Natural killer cell (primary cell): ENCODE measurements at regions not wholly inside any gene's neighbourhood (a gene's known extent, or its start where the extent isn't known, plus 50 kb on each side); places are given as distances from the start of the nearest gene placed in this dataset.
"Not testable (repeated sequence)": the region's sequence is repeated elsewhere in the genome, so short reads cannot be mapped to it uniquely, and the experiment has no call there.

ENCODE experiments used
- ATAC-seq, 3 donors: fragments of 150-1000 bp in 2 of 3; fragments of 200-7000 bp in 1 of 3; cut with Tn5 transposase; 1 replicate in 1 of 3; 2 replicates in 2 of 3; pipeline ENCODE4 v1.10.0; 2021; ENCODE audit warnings: mild to moderate bottlenecking in 2 of 3, moderate library complexity in 2 of 3
- DNase-seq, 2 donors: peaks; one replicate each; pipeline versions ENCODE4 v3.0.0 to v3.0.0-alpha.2; 2013 to 2021; ENCODE audit warnings: mixed read lengths in 1 of 2
- H3K27ac ChIP-seq: one replicate; pipeline ENCODE4 v1.5.1; 2013; ENCODE audit warnings: mild to moderate bottlenecking, low read length
- H3K27me3 ChIP-seq: one replicate; pipeline ENCODE4 v1.6.1; 2013; ENCODE audit warnings: low read length; ENCODE audit not compliant: control insufficient read depth, insufficient read depth
- H3K36me3 ChIP-seq: one replicate; pipeline ENCODE4 v1.6.1; 2013; ENCODE audit warnings: low read length; ENCODE audit not compliant: control insufficient read depth, insufficient read depth
- H3K4me1 ChIP-seq: one replicate; pipeline ENCODE4 v1.6.1; 2013; ENCODE audit warnings: low read length; ENCODE audit not compliant: control insufficient read depth, insufficient read depth
- H3K4me3 ChIP-seq: one replicate; pipeline ENCODE4 v1.5.1; 2013; ENCODE audit warnings: low read length
- H3K9me3 ChIP-seq: one replicate; pipeline ENCODE4 v1.6.1; 2013; ENCODE audit warnings: low read length; ENCODE audit not compliant: control insufficient read depth, insufficient read depth
- H3K27ac Mint-ChIP-seq, 2 donors: one replicate each; pipeline ENCODE4 v1.8.0; 2022; ENCODE audit warnings: mild to moderate bottlenecking in 2 of 2, mixed read lengths in 2 of 2, moderate library complexity in 1 of 2
- H3K27me3 Mint-ChIP-seq, 2 donors: one replicate each; pipeline ENCODE4 v1.8.0; 2022; ENCODE audit warnings: low read depth in 2 of 2, mixed read lengths in 2 of 2
- H3K36me3 Mint-ChIP-seq: one replicate; pipeline ENCODE4 v1.8.0; 2022; ENCODE audit warnings: mixed read lengths
- H3K4me1 Mint-ChIP-seq, 2 donors: one replicate each; pipeline ENCODE4 v1.8.0; 2022; ENCODE audit warnings: mixed read lengths in 2 of 2
- H3K4me3 Mint-ChIP-seq: one replicate; pipeline ENCODE4 v1.8.0; 2022; ENCODE audit warnings: mild to moderate bottlenecking, moderate library complexity, mixed read lengths
- H3K9me3 Mint-ChIP-seq, 2 donors: one replicate each; pipeline ENCODE4 v1.8.0; 2022; ENCODE audit warnings: mixed read lengths in 2 of 2
- CTCF ChIP-seq: fragments of 200-600 bp; IDR thresholded peaks from one replicate; pipeline ENCODE4 v1.8.0; 2022; ENCODE audit warnings: antibody characterized with exemption
- whole genome bisulfite sequencing: methylation state at CpG from one replicate; pipeline ENCODE4 v1.1.7; 2013; ENCODE audit warnings: missing lambda C conversion rate; ENCODE audit not compliant: insufficient coverage; 5-methylcytosine and 5-hydroxymethylcytosine counted together
- intact Hi-C: fragments of 100-400 bp; cut with micrococcal nuclease; formaldehyde crosslinking; loops from one replicate; pipeline ENCODE4 v1.14.2; 2022

- intact Hi-C loops, result no loop called here
- H3K36me3 ChIP-seq, result no peaks in the 10 kb centered on the region
- no peak overlapping the region for H3K4me3 ChIP-seq
- Mint-ChIP-seq H3K4me1 (no peaks in the 10 kb centered on the region), H3K27me3 (peaks cover 11 to 28% of the 10 kb centered on the region in 2 donors), H3K27ac (no peak overlapping the region), H3K36me3 (no peaks in the 10 kb centered on the region), H3K9me3 (no peaks in the 10 kb centered on the region), H3K4me3 (no peak overlapping the region)
- peaks cover 3% of the 10 kb centered on the region for H3K9me3 ChIP-seq
- 78% methylated on average over 30 of the region's 30 CpGs for WGBS
- no peak overlapping the region for H3K27ac ChIP-seq
- H3K27me3 ChIP-seq, result no peaks in the 10 kb centered on the region
- no peak for TF ChIP-seq CTCF
- H3K4me1 ChIP-seq, result no peaks in the 10 kb centered on the region
- no peak for ATAC-seq
- DNase-seq, result no peak
Observed at GRCh38 chr6:27049863-27050781, 197.4 kb upstream of the PRSS16 start.

GRCh38 chr6:27052082-27052730 lies 195.3 kb upstream of the PRSS16 start:
- DNase-seq, ATAC-seq, H3K4me3 ChIP-seq, H3K27me3 ChIP-seq, H3K4me1 Mint-ChIP-seq, H3K4me1 ChIP-seq, H3K27ac Mint-ChIP-seq, H3K4me3 Mint-ChIP-seq, H3K36me3 ChIP-seq, H3K9me3 ChIP-seq, H3K36me3 Mint-ChIP-seq, H3K9me3 Mint-ChIP-seq, intact Hi-C loops, H3K27ac ChIP-seq: not testable (repeated sequence)
- 95% methylated on average over 8 of the region's 10 CpGs for WGBS
- peaks cover 26 to 46% of the 10 kb centered on the region in 2 donors for H3K27me3 Mint-ChIP-seq

- H3K36me3 ChIP-seq, result no peaks in the 10 kb centered on the region
- Mint-ChIP-seq H3K4me1 (no peaks in the 10 kb centered on the region), H3K27me3 (peaks cover 23 to 46% of the 10 kb centered on the region in 2 donors), H3K27ac (no peak overlapping the region), H3K4me3 (no peak overlapping the region), H3K9me3 (no peaks in the 10 kb centered on the region), H3K36me3 (no peaks in the 10 kb centered on the region)
- DNase-seq, result no peak
- WGBS, result 98% methylated on average over 4 of the region's 5 CpGs
- TF ChIP-seq CTCF, result no peak
- H3K4me3 ChIP-seq, result no peak overlapping the region
- intact Hi-C loops, result no loop called here
- no peak for ATAC-seq
- peaks cover 3% of the 10 kb centered on the region for H3K27me3 ChIP-seq
- no peak overlapping the region for H3K27ac ChIP-seq
- H3K9me3 ChIP-seq, result no peaks in the 10 kb centered on the region
- H3K4me1 ChIP-seq, result no peaks in the 10 kb centered on the region
Observed at GRCh38 chr6:27052731-27053082, 194.8 kb upstream of the PRSS16 start.

- Mint-ChIP-seq H3K36me3 (no peaks in the 10 kb centered on the region), H3K27me3 (peaks cover 23 to 46% of the 10 kb centered on the region in 2 donors), H3K27ac (no peak overlapping the region), H3K4me3 (no peak overlapping the region), H3K9me3 (no peaks in the 10 kb centered on the region), H3K4me1 (no peaks in the 10 kb centered on the region)
- no peak overlapping the region for H3K4me3 ChIP-seq
- H3K27ac ChIP-seq, result no peak overlapping the region
- no peak for TF ChIP-seq CTCF
- H3K4me1 ChIP-seq, result no peaks in the 10 kb centered on the region
- no peaks in the 10 kb centered on the region for H3K36me3 ChIP-seq
- peaks cover 3% of the 10 kb centered on the region for H3K27me3 ChIP-seq
- no peak for DNase-seq
- intact Hi-C loops, result no loop called here
- no peaks in the 10 kb centered on the region for H3K9me3 ChIP-seq
- no peak for ATAC-seq
Observed at GRCh38 chr6:27053738-27054137, 193.8 kb upstream of the PRSS16 start.
